Right lobe of liver (tissue), 6 donors: ENCODE measurements at regions not wholly inside any gene's neighbourhood (a gene's known extent, or its start where the extent isn't known, plus 50 kb on each side); places are given as distances from the start of the nearest gene placed in this dataset.

Experiments used
- ATAC-seq, 4 donors: fragments of 200-7000 bp; cut with Tn5 transposase; one replicate each; pipeline ENCODE4 v1.9.1; 2020; ENCODE audit warnings: mild to moderate bottlenecking in 4 of 4, moderate library complexity in 4 of 4
- DNase-seq, 3 donors: peaks; one replicate each; pipeline ENCODE4 v3.0.0-alpha.2; 2020
- H3K27ac ChIP-seq, 3 donors: fragments of 200-600 bp; one replicate each; pipeline ENCODE4 v1.8.0; 2022
- H3K27me3 ChIP-seq, 2 donors: fragments of 200-600 bp; one replicate each; pipeline ENCODE4 v1.8.0; 2022
- H3K36me3 ChIP-seq, 4 donors: fragments of 200-600 bp; sonication (generic) in 1 of 4; one replicate each; pipeline versions ENCODE4 v1.5.1 to v1.8.0; 2017 to 2022; ENCODE audit warnings: control low read depth in 1 of 4
- H3K4me1 ChIP-seq, 4 donors: fragments of 200-600 bp; sonication (generic) in 1 of 4; one replicate each; pipeline versions ENCODE4 v1.5.1 to v1.8.0; 2017 to 2022; ENCODE audit warnings: control low read depth in 1 of 4
- H3K4me3 ChIP-seq, 3 donors: fragments of 200-600 bp; one replicate each; pipeline ENCODE4 v1.8.0; 2022
- H3K9me3 ChIP-seq, 4 donors: fragments of 200-600 bp; sonication (generic) in 1 of 4; one replicate each; pipeline versions ENCODE4 v1.5.1 to v1.8.0; 2017 to 2022; ENCODE audit warnings: control low read depth in 1 of 4
- CTCF ChIP-seq, 4 donors: fragments of 200-600 bp in 3 of 4; fragments of 450-650 bp in 1 of 4; IDR thresholded peaks; one replicate each; pipeline versions ENCODE4 v1.5.1 to v1.8.0; 2016 to 2022; ENCODE audit warnings: antibody characterized with exemption in 4 of 4, mild to moderate bottlenecking in 2 of 4
- POLR2A ChIP-seq: fragments of 450-650 bp; IDR thresholded peaks from one replicate; pipeline ENCODE4 v1.6.1; 2017; ENCODE audit warnings: antibody characterized with exemption, mild to moderate bottlenecking
- WGBS: methylation state at CpG from one replicate; pipeline ENCODE4 v1.1.6; 2018; ENCODE audit warnings: low coverage, low lambda C conversion rate; ENCODE audit not compliant: insufficient coverage; ENCODE audit errors: missing lambda C conversion rate; 5-methylcytosine and 5-hydroxymethylcytosine counted together
- intact Hi-C, 2 donors: fragments of 100-400 bp; cut with DNase I; formaldehyde crosslinking; loops; one replicate each; pipeline versions ENCODE4 v1.11.2 to v1.14.1; 2022
- donor health status: DM: no; HTN: yes; CAD: no.
- donor health status: DM: no; HTN: no; CAD: no.
- donor health status: DM: no; HTN: no; CAD: no.
- donor health status: DM: no; HTN: yes; CAD: no.
- donor health status: DM: no; HTN: yes; CAD: no.

DNA sequence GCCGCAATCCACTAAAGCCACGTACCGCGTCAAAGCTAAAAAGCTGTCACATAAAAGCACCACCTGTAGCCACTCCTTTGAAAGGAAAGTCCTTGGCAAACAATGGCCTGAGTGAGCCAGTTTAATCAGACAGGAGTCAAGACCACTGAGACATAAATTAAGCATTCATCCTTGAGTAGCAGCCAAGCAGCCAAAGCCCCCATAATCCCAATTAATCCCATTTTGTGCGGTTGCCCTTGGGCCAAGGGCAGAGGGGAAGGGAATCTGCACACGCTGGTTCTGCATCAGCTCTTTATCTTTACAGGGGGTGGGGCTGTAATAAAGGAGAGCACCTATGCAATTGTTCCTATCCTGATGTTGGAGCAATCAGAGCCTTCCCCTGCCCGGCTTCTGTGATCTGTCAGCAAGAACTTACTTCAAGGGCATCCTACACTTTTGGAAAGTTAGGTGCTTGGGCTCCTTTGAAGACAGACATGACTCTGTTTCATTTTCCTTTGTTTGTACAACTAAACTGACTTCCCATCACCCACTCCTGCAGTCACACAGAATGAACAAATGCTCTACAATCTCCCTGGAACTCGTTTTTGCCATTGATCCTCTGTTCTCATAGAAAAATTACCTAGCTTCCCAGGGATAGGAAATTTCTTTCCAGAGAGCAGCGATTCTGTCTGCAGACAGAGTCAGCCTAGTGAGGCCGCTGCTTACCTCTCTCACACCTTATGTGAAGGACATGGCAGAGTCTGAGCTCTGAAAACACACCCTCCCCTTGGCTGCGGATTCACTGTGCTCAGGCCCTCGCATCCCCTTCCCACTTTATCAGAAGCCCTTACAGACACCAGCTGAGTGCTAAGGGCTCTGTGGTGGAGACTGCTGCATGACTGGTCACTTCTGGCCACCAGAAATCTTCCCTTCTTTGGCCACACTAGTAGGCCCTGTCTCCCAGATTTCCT lies 116.2 kb upstream of the TBCA start:
- Histone ChIP-seq H3K9me3 (no peaks in the 10 kb centered on the region), H3K4me1 (no peaks in the 10 kb centered on the region), H3K36me3 (no peaks in the 10 kb centered on the region), H3K27me3 (no peaks in the 10 kb centered on the region), H3K27ac (no peak overlapping the region), H3K4me3 (no peak overlapping the region)
- WGBS = 78% methylated on average over 8 of the region's 12 CpGs
- ATAC-seq (no peak), DNase-seq (no peak)
- TF ChIP-seq POLR2A = no peak
- TF ChIP-seq CTCF (IDR thresholded peaks at IDR 0.05) = no peak
- intact Hi-C loops = no loop called here

- TF ChIP-seq POLR2A (no peak), CTCF (IDR thresholded peaks at IDR 0.05) (no peak)
- H3K36me3 ChIP-seq = no peaks in the 10 kb centered on the region
- ATAC-seq (no peak), DNase-seq (no peak)
- H3K9me3 ChIP-seq = no peaks in the 10 kb centered on the region
- no peaks in the 10 kb centered on the region for H3K4me1 ChIP-seq
- no peaks in the 10 kb centered on the region for H3K27me3 ChIP-seq
- intact Hi-C loops = no loop called here
- H3K27ac ChIP-seq = no peak overlapping the region
- 64% methylated on average over 3 of the region's 4 CpGs for WGBS
- H3K4me3 ChIP-seq = no peak overlapping the region
Observed at GRCh38 chr5:77885519-77885918, 109.4 kb upstream of the TBCA start.

GRCh38 chr5:77882670-77883257 lies 106.6 kb upstream of the TBCA start:
- H3K9me3 ChIP-seq = no peaks in the 10 kb centered on the region
- no peaks in the 10 kb centered on the region for H3K36me3 ChIP-seq
- DNase-seq (no peak), ATAC-seq (no peak)
- no peaks in the 10 kb centered on the region for H3K27me3 ChIP-seq
- WGBS = 82% methylated on average over 5 of the region's 6 CpGs
- H3K4me3 ChIP-seq = no peak overlapping the region
- no peak overlapping the region for H3K27ac ChIP-seq
- intact Hi-C loops = no loop called here
- no peak for TF ChIP-seq POLR2A
- H3K4me1 ChIP-seq = no peaks in the 10 kb centered on the region

- H3K27ac ChIP-seq = no peak overlapping the region
- H3K4me3 ChIP-seq = no peak overlapping the region
- WGBS = 83% methylated on average over 6 of the region's 7 CpGs
- no peaks in the 10 kb centered on the region for H3K36me3 ChIP-seq
- intact Hi-C loops = no loop called here
- no peak for ATAC-seq
- peaks cover 0 to 4% (median 0%) of the 10 kb centered on the region in 4 donors for H3K4me1 ChIP-seq
- no peaks in the 10 kb centered on the region for H3K27me3 ChIP-seq
- H3K9me3 ChIP-seq = no peaks in the 10 kb centered on the region
- no peak for DNase-seq
- TF ChIP-seq CTCF (IDR thresholded peaks at IDR 0.05) (no peak), POLR2A (no peak)
Observed at GRCh38 chr5:77881528-77881927, 105.4 kb upstream of the TBCA start.
